Trophoblast cell (in vitro differentiated cells and primary cell): ENCODE measurements at regions not wholly inside any gene's neighbourhood (a gene's known extent, or its start where the extent isn't known, plus 50 kb on each side); places are given as distances from the start of the nearest gene placed in this dataset.
A peak's percentile ranks its signal among the peaks of the same experiment; 100 is the strongest.

ENCODE experiments used
- DNase-seq, 2 donors: peaks; one replicate each; pipeline ENCODE4 v3.0.0-alpha.2; 2016
- H2AFZ ChIP-seq: 2 replicates; pipeline ENCODE4 v1.6.1; 2013; ENCODE audit warnings: low read length, moderate library complexity, mild to moderate bottlenecking; ENCODE audit not compliant: insufficient read depth, poor library complexity
- H2AK5ac ChIP-seq: 2 replicates; pipeline ENCODE4 v1.6.1; 2013; ENCODE audit warnings: mild to moderate bottlenecking, low read length
- H2BK120ac ChIP-seq: 2 replicates; pipeline ENCODE4 v1.6.1; 2013; ENCODE audit warnings: low read length, mild to moderate bottlenecking, moderate library complexity; ENCODE audit not compliant: insufficient read depth, poor library complexity
- H2BK12ac ChIP-seq: 2 replicates; pipeline ENCODE4 v1.6.1; 2013; ENCODE audit warnings: mild to moderate bottlenecking, low read length, moderate library complexity
- H2BK5ac ChIP-seq: 2 replicates; pipeline ENCODE4 v1.6.1; 2013; ENCODE audit warnings: low read length, low read depth, moderate library complexity, mild to moderate bottlenecking; ENCODE audit not compliant: poor library complexity
- H3K14ac ChIP-seq: 2 replicates; pipeline ENCODE4 v1.6.1; 2013; ENCODE audit warnings: mild to moderate bottlenecking, low read length
- H3K18ac ChIP-seq: 2 replicates; pipeline ENCODE4 v1.6.1; 2013; ENCODE audit warnings: mild to moderate bottlenecking, low read length
- H3K23ac ChIP-seq: 2 replicates; pipeline ENCODE4 v1.6.1; 2013; ENCODE audit warnings: low read length
- H3K27ac ChIP-seq: 2 replicates; pipeline ENCODE4 v1.5.1; 2013; ENCODE audit warnings: low read depth, mild to moderate bottlenecking, inconsistent platforms, low read length, moderate library complexity
- H3K27me3 ChIP-seq: 2 replicates; pipeline ENCODE4 v1.6.1; 2013; ENCODE audit warnings: inconsistent platforms, mild to moderate bottlenecking, low read length, moderate library complexity; ENCODE audit not compliant: insufficient read depth
- H3K36me3 ChIP-seq, 2 experiments: 1 replicate in 1 of 2; 2 replicates in 1 of 2; pipeline ENCODE4 v1.6.1; 2013; ENCODE audit warnings: low read length in 2 of 2, mild to moderate bottlenecking in 2 of 2, moderate library complexity in 1 of 2; ENCODE audit not compliant: insufficient read depth in 2 of 2, control insufficient read depth in 1 of 2
- H3K4ac ChIP-seq: 2 replicates; pipeline ENCODE4 v1.6.1; 2013; ENCODE audit warnings: low read depth, mild to moderate bottlenecking, low read length, moderate library complexity
- H3K4me1 ChIP-seq, 2 experiments: 1 replicate in 1 of 2; 2 replicates in 1 of 2; pipeline ENCODE4 v1.6.1; 2013; ENCODE audit warnings: low read length in 2 of 2, mild to moderate bottlenecking in 2 of 2, moderate library complexity in 1 of 2; ENCODE audit not compliant: insufficient read depth in 2 of 2, control insufficient read depth in 1 of 2
- H3K4me2 ChIP-seq: 2 replicates; pipeline ENCODE4 v1.6.1; 2013; ENCODE audit warnings: inconsistent platforms, mild to moderate bottlenecking, low read length, moderate library complexity
- H3K4me3 ChIP-seq: 2 replicates; pipeline ENCODE4 v1.5.1; 2013; ENCODE audit warnings: mild to moderate bottlenecking, low read depth, low read length, inconsistent platforms
- H3K79me1 ChIP-seq: one replicate; pipeline ENCODE4 v1.6.1; 2013; ENCODE audit warnings: low read length
- H3K79me2 ChIP-seq: 2 replicates; pipeline ENCODE4 v1.6.1; 2013; ENCODE audit warnings: low read length, mild to moderate bottlenecking; ENCODE audit not compliant: control insufficient read depth, insufficient read depth, poor library complexity
- H3K9ac ChIP-seq: 2 replicates; pipeline ENCODE4 v1.6.1; 2013; ENCODE audit warnings: mild to moderate bottlenecking, low read length
- H3K9me3 ChIP-seq: 2 replicates; pipeline ENCODE4 v1.6.1; 2013; ENCODE audit warnings: low read depth, mild to moderate bottlenecking, control low read depth, inconsistent platforms, low read length; ENCODE audit not compliant: insufficient read depth
- H4K12ac ChIP-seq: 2 replicates; pipeline ENCODE4 v1.6.1; 2013; ENCODE audit warnings: low read depth, mild to moderate bottlenecking, low read length, moderate library complexity
- H4K8ac ChIP-seq: 2 replicates; pipeline ENCODE4 v1.6.1; 2013; ENCODE audit warnings: low read depth, mild to moderate bottlenecking, low read length, moderate library complexity
- H4K91ac ChIP-seq: one replicate; pipeline ENCODE4 v1.6.1; 2013; ENCODE audit warnings: low read depth, mild to moderate bottlenecking, low read length, moderate library complexity
- WGBS: extraction: QIAGEN DNeasy Blood & Tissue Kit; methylation state at CpG from one replicate; pipeline ENCODE4 v1.1.7; 2013; ENCODE audit warnings: missing lambda C conversion rate; ENCODE audit not compliant: insufficient read length, insufficient coverage; ENCODE audit errors: extremely low coverage; 5-methylcytosine and 5-hydroxymethylcytosine counted together

- H3K9me3 ChIP-seq: peaks cover 2% of the 10 kb centered on the region
- no peak overlapping the region for H4K91ac ChIP-seq
- H2BK12ac ChIP-seq: no peak overlapping the region
- H2BK5ac ChIP-seq: no peak overlapping the region
- H3K9ac ChIP-seq: no peak overlapping the region
- no peaks in the 10 kb centered on the region for H3K79me1 ChIP-seq
- no peak overlapping the region for H2AK5ac ChIP-seq
- no peak for DNase-seq
- no peak overlapping the region for H3K4me2 ChIP-seq
- WGBS: no CpG with 5 or more reads among the region's 8 CpGs
- no peak overlapping the region for H4K12ac ChIP-seq
- no peak overlapping the region for H3K23ac ChIP-seq
- H3K36me3 ChIP-seq: no peaks in the 10 kb centered on the region
- H3K18ac ChIP-seq: no peak overlapping the region
- no peak overlapping the region for H3K4me3 ChIP-seq
- no peak overlapping the region for H3K27ac ChIP-seq
- H4K8ac ChIP-seq: no peak overlapping the region
- no peak overlapping the region for H2BK120ac ChIP-seq
- no peak overlapping the region for H3K14ac ChIP-seq
- no peaks in the 10 kb centered on the region for H3K27me3 ChIP-seq
- no peak overlapping the region for H2AFZ ChIP-seq
- no peaks in the 10 kb centered on the region for H3K79me2 ChIP-seq
- H3K4me1 ChIP-seq: peaks cover 0 to 3% of the 10 kb centered on the region in 2 experiments
- H3K4ac ChIP-seq: no peak overlapping the region
These were observed 133.0 kb downstream of the ETS2 start for GRCh38 chr21:38938769-38939168.

GRCh38 chr21:38938343-38938742 is 132.6 kb downstream of the ETS2 start:
- no CpG with 5 or more reads among the region's 7 CpGs for WGBS

GRCh38 chr21:38937844-38938243 is 132.1 kb downstream of the ETS2 start:
- H4K12ac ChIP-seq: no peak overlapping the region
- no peak overlapping the region for H4K91ac ChIP-seq
- H3K4ac ChIP-seq: no peak overlapping the region
- WGBS: no CpG with 5 or more reads among the region's 3 CpGs
- no peak overlapping the region for H2BK120ac ChIP-seq
- no peak overlapping the region for H3K18ac ChIP-seq
- H3K9me3 ChIP-seq: peaks cover 3% of the 10 kb centered on the region
- H3K27me3 ChIP-seq: no peaks in the 10 kb centered on the region
- no peak overlapping the region for H2AK5ac ChIP-seq
- no peak overlapping the region for H2AFZ ChIP-seq
- no peak overlapping the region for H3K4me2 ChIP-seq
- no peak overlapping the region for H3K23ac ChIP-seq
- peaks cover 0 to 3% of the 10 kb centered on the region in 2 experiments for H3K4me1 ChIP-seq
- no peak overlapping the region for H4K8ac ChIP-seq
- H2BK5ac ChIP-seq: no peak overlapping the region
- no peak overlapping the region for H2BK12ac ChIP-seq
- no peak for DNase-seq
- H3K36me3 ChIP-seq: no peaks in the 10 kb centered on the region
- H3K27ac ChIP-seq: no peak overlapping the region
- H3K9ac ChIP-seq: no peak overlapping the region
- H3K14ac ChIP-seq: no peak overlapping the region
- no peaks in the 10 kb centered on the region for H3K79me1 ChIP-seq
- H3K4me3 ChIP-seq: no peak overlapping the region
- H3K79me2 ChIP-seq: no peaks in the 10 kb centered on the region

More at GRCh38 chr21:38938343-38938742, 132.6 kb downstream of the ETS2 start:
- DNase-seq: no peak
- no peak overlapping the region for H2BK12ac ChIP-seq
- H3K79me2 ChIP-seq: no peaks in the 10 kb centered on the region
- no peak overlapping the region for H3K4ac ChIP-seq
- no peaks in the 10 kb centered on the region for H3K36me3 ChIP-seq
- no peak overlapping the region for H3K4me2 ChIP-seq
- no peak overlapping the region for H2AK5ac ChIP-seq
- no peak overlapping the region for H4K12ac ChIP-seq
- H3K18ac ChIP-seq: no peak overlapping the region
- H3K23ac ChIP-seq: no peak overlapping the region
- H3K79me1 ChIP-seq: no peaks in the 10 kb centered on the region
- no peak overlapping the region for H2BK120ac ChIP-seq
- no peak overlapping the region for H4K8ac ChIP-seq
- no peak overlapping the region for H2AFZ ChIP-seq
- no peak overlapping the region for H3K9ac ChIP-seq
- H3K9me3 ChIP-seq: peaks cover 5% of the 10 kb centered on the region
- no peak overlapping the region for H3K27ac ChIP-seq
- no peak overlapping the region for H3K14ac ChIP-seq
- H3K27me3 ChIP-seq: no peaks in the 10 kb centered on the region
- no peak overlapping the region for H3K4me3 ChIP-seq
- no peak overlapping the region for H4K91ac ChIP-seq
- H3K4me1 ChIP-seq: peaks cover 0 to 3% of the 10 kb centered on the region in 2 experiments
- H2BK5ac ChIP-seq: no peak overlapping the region

GRCh38 chr21:38937286-38937790 is 131.6 kb downstream of the ETS2 start:
- no peak overlapping the region for H3K4me3 ChIP-seq
- peak; percentile 44 to 65 for DNase-seq
- H3K27me3 ChIP-seq: no peaks in the 10 kb centered on the region
- H3K36me3 ChIP-seq: no peaks in the 10 kb centered on the region
- no peak overlapping the region for H3K4ac ChIP-seq
- H2BK120ac ChIP-seq: no peak overlapping the region
- no peaks in the 10 kb centered on the region for H3K79me1 ChIP-seq
- H4K12ac ChIP-seq: no peak overlapping the region
- no peak overlapping the region for H4K91ac ChIP-seq
- H2AK5ac ChIP-seq: no peak overlapping the region
- H2BK12ac ChIP-seq: no peak overlapping the region
- H3K14ac ChIP-seq: no peak overlapping the region
- no peak overlapping the region for H3K27ac ChIP-seq
- H3K4me1 ChIP-seq: peaks cover 0 to 3% of the 10 kb centered on the region in 2 experiments
- H3K18ac ChIP-seq: no peak overlapping the region
- H2BK5ac ChIP-seq: no peak overlapping the region
- H4K8ac ChIP-seq: no peak overlapping the region
- no peak overlapping the region for H3K23ac ChIP-seq
- no peak overlapping the region for H3K4me2 ChIP-seq
- H2AFZ ChIP-seq: no peak overlapping the region
- no peak overlapping the region for H3K9ac ChIP-seq
- no CpG with 5 or more reads among the region's 4 CpGs for WGBS
- H3K79me2 ChIP-seq: no peaks in the 10 kb centered on the region
- H3K9me3 ChIP-seq: peaks cover 3% of the 10 kb centered on the region
